Loucy (cell line): ENCODE measurements at regions not wholly inside any gene's neighbourhood (a gene's known extent, or its start where the extent isn't known, plus 50 kb on each side); places are given as distances from the start of the nearest gene placed in this dataset.

ENCODE experiments used
- CTCF ChIP-seq: fragments of 200-600 bp; sonication (generic); conservative IDR thresholded peaks from 2 replicates; pipeline ENCODE4 v1.5.1; 2014; ENCODE audit warnings: mild to moderate bottlenecking, antibody characterized with exemption, low read length
- EZH2phosphoT487 ChIP-seq: fragments of 200-600 bp; IDR thresholded peaks from 2 replicates; pipeline ENCODE4 v1.6.1; 2018; ENCODE audit warnings: antibody characterized with exemption, mild to moderate bottlenecking, moderate library complexity, borderline replicate concordance

GRCh38 chr5:103617090-103617489, 54.5 kb upstream of the NUDT12 start:
- TF ChIP-seq CTCF, result no peak
- TF ChIP-seq EZH2phosphoT487, result no peak
